OCI-LY7 (cell line): ENCODE measurements at regions not wholly inside any gene's neighbourhood (a gene's known extent, or its start where the extent isn't known, plus 50 kb on each side); places are given as distances from the start of the nearest gene placed in this dataset.

ENCODE experiments used
- BruUV-seq: library from RNA; stranded (reverse); fragments of 400-500 nt; replicated peaks from 2 replicates; lab custom pipeline; 2021; lab: Mats Ljungman, UMichigan
- CTCF ChIA-PET: fragments of 300-600 bp; sonication (Branson Sonifier 250); formaldehyde crosslinking; loops from one replicate; lab custom pipeline; 2022; ENCODE audit warnings: antibody characterized with exemption; ENCODE audit not compliant: unreplicated experiment; lab: Charles Lee
- POLR2A ChIA-PET: fragments of 300-600 bp; sonication (Branson Sonifier 250); formaldehyde crosslinking; loops from one replicate; lab custom pipeline; 2022; ENCODE audit warnings: antibody characterized with exemption; lab: Charles Lee
- DNase-seq: peaks from one replicate; pipeline ENCODE4 v3.0.0-alpha.2; 2015; ENCODE audit warnings: low spot score
- H2AFZ ChIP-seq: fragments of 200-600 bp; sonication (generic), shearing (Covaris generic); 2 replicates; pipeline ENCODE4 v1.6.1; 2014; ENCODE audit warnings: mild to moderate bottlenecking, antibody characterized with exemption, low read length, moderate library complexity
- H3K27ac ChIP-seq: fragments of 200-600 bp; sonication (generic); 2 replicates; pipeline ENCODE4 v1.5.1; 2014; ENCODE audit warnings: mixed run types, low read depth, mild to moderate bottlenecking, moderate library complexity, low read length, inconsistent platforms; ENCODE audit not compliant: poor library complexity, severe bottlenecking
- H3K36me3 ChIP-seq: fragments of 200-600 bp; sonication (generic); 2 replicates; pipeline ENCODE4 v1.6.1; 2014; ENCODE audit warnings: mild to moderate bottlenecking, antibody characterized with exemption, low read length, moderate library complexity, mixed read lengths; ENCODE audit not compliant: insufficient read depth
- H3K4me1 ChIP-seq: fragments of 200-600 bp; sonication (generic); 2 replicates; pipeline ENCODE4 v1.5.1; 2014; ENCODE audit warnings: mild to moderate bottlenecking, low read length; ENCODE audit not compliant: insufficient read depth, poor library complexity, severe bottlenecking
- H3K4me2 ChIP-seq: fragments of 200-600 bp; sonication (generic); 2 replicates; pipeline ENCODE4 v1.6.1; 2014; ENCODE audit warnings: mild to moderate bottlenecking, low read length
- H3K4me3 ChIP-seq: fragments of 200-600 bp; sonication (generic); 2 replicates; pipeline ENCODE4 v1.5.1; 2014; ENCODE audit warnings: mild to moderate bottlenecking, low read depth, low read length; ENCODE audit not compliant: poor library complexity, severe bottlenecking
- H3K79me2 ChIP-seq: fragments of 200-600 bp; sonication (generic); 2 replicates; pipeline ENCODE4 v1.6.1; 2016; ENCODE audit warnings: low read depth, mild to moderate bottlenecking, low read length, moderate library complexity, mixed read lengths; ENCODE audit not compliant: insufficient read depth
- H3K9me2 ChIP-seq: fragments of 200-600 bp; sonication (generic); 2 replicates; pipeline ENCODE4 v1.6.1; 2016; ENCODE audit warnings: mild to moderate bottlenecking, low read length, mixed read lengths; ENCODE audit not compliant: insufficient read depth
- H3K9me3 ChIP-seq: fragments of 200-600 bp; sonication (generic); 2 replicates; pipeline ENCODE4 v1.6.1; 2014; ENCODE audit warnings: mild to moderate bottlenecking, mixed run types, low read length, mixed read lengths
- H4K20me1 ChIP-seq: fragments of 200-600 bp; sonication (generic); 2 replicates; pipeline ENCODE4 v1.6.1; 2014; ENCODE audit warnings: mild to moderate bottlenecking, antibody characterized with exemption, low read length, moderate library complexity, mixed read lengths; ENCODE audit not compliant: insufficient read depth
- EZH2phosphoT487 ChIP-seq: fragments of 200-600 bp; sonication (generic); IDR thresholded peaks from 2 replicates; pipeline ENCODE4 v1.6.1; 2018; ENCODE audit warnings: low read depth, borderline replicate concordance, mild to moderate bottlenecking, mixed run types, antibody characterized with exemption, low read length, moderate library complexity, mixed read lengths
- intact Hi-C: fragments of 100-400 bp; cut with micrococcal nuclease; formaldehyde crosslinking; loops from one replicate; pipeline ENCODE4 v1.10.0; 2022; ENCODE audit not compliant: unreplicated experiment
- TF ChIP-seq, protein P1 (sequence below): fragments of 200-600 bp; sonication (generic); conservative IDR thresholded peaks from 2 replicates; pipeline ENCODE4 v1.5.1; 2014; ENCODE audit warnings: mild to moderate bottlenecking, antibody characterized with exemption, low read length, moderate library complexity, mixed read lengths

DNA sequence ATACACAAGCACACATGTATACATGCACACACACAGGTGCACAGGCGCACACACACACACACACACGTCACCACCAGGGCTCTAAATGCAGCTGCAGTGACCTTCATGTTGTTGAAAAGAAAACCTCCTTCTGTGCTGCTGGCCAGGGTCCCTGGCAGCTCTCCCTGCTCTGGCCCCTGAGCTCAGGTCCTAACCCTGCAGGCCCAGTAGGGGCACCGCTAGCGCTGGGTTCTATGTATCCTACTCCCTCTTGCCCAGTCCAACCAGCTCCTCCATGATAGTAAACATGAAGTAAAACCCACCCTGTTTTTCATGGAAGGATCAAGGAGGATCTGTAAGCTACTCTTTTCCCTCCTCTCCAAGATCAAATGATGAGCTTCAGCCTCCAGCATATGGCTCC is 172.8 kb downstream of the RBFOX3 start:
- Histone ChIP-seq H4K20me1 (no peaks in the 10 kb centered on the region), H2AFZ (no peak overlapping the region), H3K4me1 (no peaks in the 10 kb centered on the region), H3K36me3 (no peaks in the 10 kb centered on the region), H3K27ac (no peak overlapping the region), H3K4me3 (no peak overlapping the region), H3K9me2 (no peaks in the 10 kb centered on the region), H3K4me2 (no peak overlapping the region), H3K79me2 (no peaks in the 10 kb centered on the region), H3K9me3 (no peaks in the 10 kb centered on the region)
- TF ChIP-seq, protein P1, sequence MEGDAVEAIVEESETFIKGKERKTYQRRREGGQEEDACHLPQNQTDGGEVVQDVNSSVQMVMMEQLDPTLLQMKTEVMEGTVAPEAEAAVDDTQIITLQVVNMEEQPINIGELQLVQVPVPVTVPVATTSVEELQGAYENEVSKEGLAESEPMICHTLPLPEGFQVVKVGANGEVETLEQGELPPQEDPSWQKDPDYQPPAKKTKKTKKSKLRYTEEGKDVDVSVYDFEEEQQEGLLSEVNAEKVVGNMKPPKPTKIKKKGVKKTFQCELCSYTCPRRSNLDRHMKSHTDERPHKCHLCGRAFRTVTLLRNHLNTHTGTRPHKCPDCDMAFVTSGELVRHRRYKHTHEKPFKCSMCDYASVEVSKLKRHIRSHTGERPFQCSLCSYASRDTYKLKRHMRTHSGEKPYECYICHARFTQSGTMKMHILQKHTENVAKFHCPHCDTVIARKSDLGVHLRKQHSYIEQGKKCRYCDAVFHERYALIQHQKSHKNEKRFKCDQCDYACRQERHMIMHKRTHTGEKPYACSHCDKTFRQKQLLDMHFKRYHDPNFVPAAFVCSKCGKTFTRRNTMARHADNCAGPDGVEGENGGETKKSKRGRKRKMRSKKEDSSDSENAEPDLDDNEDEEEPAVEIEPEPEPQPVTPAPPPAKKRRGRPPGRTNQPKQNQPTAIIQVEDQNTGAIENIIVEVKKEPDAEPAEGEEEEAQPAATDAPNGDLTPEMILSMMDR: no peak
- TF ChIP-seq EZH2phosphoT487: no peak
- BruUV-seq: no TSS peak
- intact Hi-C loops: no loop called here
- CTCF ChIA-PET: interaction anchor here (0.6 kb wide), 1 partner anchor 18 kb away, joined by 3 read pairs; no protein-coding TSS in a partner anchor
- DNase-seq: no peak
- POLR2A ChIA-PET: no interaction called here

DNA sequence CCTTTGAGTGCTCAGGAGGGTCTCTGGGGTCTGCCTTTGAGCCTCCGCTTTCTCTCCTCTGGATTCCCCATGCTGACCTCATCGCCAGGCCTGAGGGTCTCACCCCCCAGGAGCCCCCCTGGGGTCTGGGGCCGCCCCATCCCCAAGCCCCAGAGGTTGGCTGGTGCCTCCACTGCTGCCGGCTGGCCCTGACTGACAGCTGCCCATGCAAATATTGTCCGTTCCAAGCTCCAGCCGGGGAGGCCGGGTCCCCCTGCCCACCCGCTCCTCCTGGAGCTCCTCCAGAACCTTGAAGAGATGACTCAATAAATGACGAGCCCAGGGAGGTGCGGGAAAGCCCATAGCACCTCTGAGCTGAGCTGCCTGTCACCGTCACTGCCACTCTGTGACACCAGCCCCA is 173.8 kb downstream of the RBFOX3 start:
- Histone ChIP-seq H3K4me3 (no peak overlapping the region), H3K36me3 (no peaks in the 10 kb centered on the region), H3K79me2 (no peaks in the 10 kb centered on the region), H4K20me1 (no peaks in the 10 kb centered on the region), H3K4me2 (no peak overlapping the region), H3K9me3 (no peaks in the 10 kb centered on the region), H3K9me2 (no peaks in the 10 kb centered on the region), H3K27ac (no peak overlapping the region), H2AFZ (no peak overlapping the region), H3K4me1 (no peaks in the 10 kb centered on the region)
- ChIA-PET CTCF (interaction anchor here (0.5 to 0.6 kb wide), 2 partner anchors 43 to 181 kb away, joined by 3 read pairs; no protein-coding TSS in a partner anchor), POLR2A (no interaction called here)
- no peak for DNase-seq
- TF ChIP-seq EZH2phosphoT487: no peak
- TF ChIP-seq, protein P1: no peak
- intact Hi-C loops: no loop called here
- no TSS peak for BruUV-seq

DNA sequence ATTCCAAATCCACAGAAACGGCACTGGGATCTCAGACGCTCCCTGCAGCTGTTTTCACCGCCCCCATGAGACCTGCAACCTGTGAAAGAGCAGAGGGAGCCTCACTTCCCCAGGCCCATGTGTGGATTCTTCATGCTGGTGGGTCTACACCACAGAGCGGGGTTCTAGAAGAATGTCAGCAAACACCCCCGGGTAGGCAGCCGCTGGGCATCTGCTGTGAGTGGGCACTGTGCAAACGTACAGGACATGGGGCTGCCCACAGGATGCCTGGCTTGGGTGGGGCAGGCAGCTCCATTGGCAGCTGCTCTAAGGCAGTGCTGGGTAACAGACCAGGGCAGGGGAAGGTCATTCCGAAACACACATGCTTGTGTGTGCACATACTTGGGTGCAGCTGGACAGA is 174.9 kb downstream of the RBFOX3 start:
- Histone ChIP-seq H3K9me2 (no peaks in the 10 kb centered on the region), H2AFZ (no peak overlapping the region), H3K4me2 (no peak overlapping the region), H3K36me3 (no peaks in the 10 kb centered on the region), H3K79me2 (no peaks in the 10 kb centered on the region), H4K20me1 (no peaks in the 10 kb centered on the region), H3K4me1 (no peaks in the 10 kb centered on the region), H3K27ac (no peak overlapping the region), H3K4me3 (no peak overlapping the region), H3K9me3 (no peaks in the 10 kb centered on the region)
- CTCF ChIA-PET: no interaction called here
- no peak for TF ChIP-seq EZH2phosphoT487
- TF ChIP-seq, protein P1: no peak
- POLR2A ChIA-PET: no interaction called here
- no peak for DNase-seq
- no TSS peak for BruUV-seq
- intact Hi-C loops: no loop called here
